ENCODE measurements at regions not wholly inside any gene's neighbourhood (a gene's known extent, or its start where the extent isn't known, plus 50 kb on each side); places are given as distances from the start of the nearest gene placed in this dataset.

GRCh38 chrX:36804066-36804465, 204.1 kb upstream of the FAM47C start:
- TF ChIP-seq GATA3 (IDR thresholded peaks at IDR 0.05; ENCODE audit: low read depth, low read length) (no peak), GATA2 (IDR thresholded peaks at IDR 0.05; ENCODE audit: low read depth, low read length) (no peak)

All from SH-SY5Y (cell line).